HG03103 (cell line): ENCODE measurements at regions not wholly inside any gene's neighbourhood (a gene's known extent, or its start where the extent isn't known, plus 50 kb on each side); places are given as distances from the start of the nearest gene placed in this dataset.
A peak's percentile ranks its signal among the peaks of the same experiment; 100 is the strongest.

Experiments
- ATAC-seq: cut with Tn5 transposase; IDR thresholded peaks from one replicate; pipeline ENCODE4 v1.9.1; 2021; ENCODE audit warnings: low read depth; ENCODE audit not compliant: unreplicated experiment

- ATAC-seq = no peak
These were observed 220.3 kb downstream of the OR13H1 start for GRCh38 chrX:131764216-131764615.

DNA sequence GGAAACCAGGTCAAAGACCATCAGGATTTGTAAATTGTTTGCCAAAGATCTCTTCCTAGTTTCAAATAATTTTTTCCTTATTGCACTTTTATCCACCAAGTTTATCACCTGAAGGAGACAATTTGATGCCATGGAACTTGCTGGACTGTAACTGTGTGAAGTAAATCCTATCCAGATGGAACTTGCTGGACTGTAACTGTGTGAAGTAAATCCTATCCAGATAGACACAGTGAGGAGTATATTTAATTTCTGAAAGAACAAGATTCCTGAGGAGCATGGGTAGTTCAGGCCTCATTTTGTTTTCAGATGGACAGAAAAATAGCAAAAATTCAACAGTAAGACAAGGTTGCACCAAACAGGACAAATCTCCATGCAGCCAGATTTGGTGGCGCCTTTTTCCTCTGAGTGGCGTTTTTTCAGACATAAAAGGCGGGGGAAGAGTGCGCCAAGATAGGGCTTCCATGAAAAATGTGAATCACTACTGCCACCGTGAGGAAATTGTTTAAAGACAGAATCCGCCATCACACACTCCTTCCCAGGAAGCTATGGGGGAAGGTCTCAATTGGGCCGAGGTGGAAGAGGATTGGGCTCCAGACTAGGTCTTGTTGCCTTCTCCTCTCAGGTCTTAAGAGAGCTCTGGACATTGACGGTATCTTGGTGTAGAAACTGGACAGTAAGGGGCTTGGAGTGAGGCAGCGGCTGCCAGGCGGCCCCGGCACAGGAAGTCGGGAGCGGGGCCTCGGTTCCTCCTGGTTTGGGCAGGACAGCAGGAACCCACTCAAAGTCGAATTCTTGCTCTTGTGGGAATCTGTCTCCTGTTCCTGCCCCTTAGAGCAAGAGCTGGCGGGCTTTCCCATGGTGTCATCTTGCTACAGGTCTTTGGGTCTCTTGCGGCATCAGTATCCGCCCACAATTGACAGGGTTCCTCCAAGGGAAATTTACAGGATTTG, 234.7 kb downstream of the OR13H1 start:
- no peak for ATAC-seq

DNA sequence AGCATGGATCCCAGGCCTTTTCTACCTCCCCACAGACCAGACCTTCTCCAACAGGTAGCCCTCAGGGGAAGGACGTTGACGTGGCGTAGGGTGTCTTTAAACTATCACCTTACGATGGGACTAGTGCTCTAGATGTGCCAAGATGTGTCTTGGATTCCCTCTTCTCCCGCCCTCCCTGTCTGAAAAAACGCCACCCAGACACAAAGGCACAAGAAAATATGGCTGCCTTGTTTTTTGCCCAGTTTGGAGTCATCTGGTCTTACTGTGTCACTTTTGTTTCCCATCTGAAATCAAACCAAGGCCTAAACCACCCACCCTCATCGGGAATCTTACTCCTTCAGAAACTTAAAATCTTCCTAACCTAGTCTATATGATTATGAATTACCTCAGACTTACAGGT, 235.4 kb downstream of the OR13H1 start:
- no peak for ATAC-seq

- ATAC-seq = no peak
These were observed 235.9 kb downstream of the OR13H1 start for GRCh38 chrX:131779741-131780140.

DNA sequence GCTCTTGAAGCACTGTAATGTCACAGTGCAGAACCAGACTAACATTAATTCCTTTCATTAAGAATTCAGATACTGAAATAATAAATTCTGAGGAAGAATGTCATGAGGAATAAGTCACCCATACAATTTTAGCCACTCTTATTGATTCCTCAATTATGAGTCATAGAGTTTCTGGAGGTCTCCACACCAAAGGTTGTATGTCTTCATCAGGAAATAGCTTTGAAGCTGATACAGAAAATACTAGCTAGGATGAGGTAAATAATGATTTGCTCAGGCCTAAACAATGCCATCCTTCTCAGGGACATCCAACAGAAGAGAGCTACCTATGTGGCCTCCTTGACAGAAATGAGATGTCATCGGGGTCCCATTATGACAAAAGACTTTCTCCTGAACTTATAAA, 238.8 kb downstream of the OR13H1 start:
- no peak for ATAC-seq

GRCh38 chrX:131783555-131784308, 239.4 kb upstream of the STK26 start:
- no peak for ATAC-seq

GRCh38 chrX:131789664-131790063, 233.4 kb upstream of the STK26 start:
- no peak for ATAC-seq

DNA sequence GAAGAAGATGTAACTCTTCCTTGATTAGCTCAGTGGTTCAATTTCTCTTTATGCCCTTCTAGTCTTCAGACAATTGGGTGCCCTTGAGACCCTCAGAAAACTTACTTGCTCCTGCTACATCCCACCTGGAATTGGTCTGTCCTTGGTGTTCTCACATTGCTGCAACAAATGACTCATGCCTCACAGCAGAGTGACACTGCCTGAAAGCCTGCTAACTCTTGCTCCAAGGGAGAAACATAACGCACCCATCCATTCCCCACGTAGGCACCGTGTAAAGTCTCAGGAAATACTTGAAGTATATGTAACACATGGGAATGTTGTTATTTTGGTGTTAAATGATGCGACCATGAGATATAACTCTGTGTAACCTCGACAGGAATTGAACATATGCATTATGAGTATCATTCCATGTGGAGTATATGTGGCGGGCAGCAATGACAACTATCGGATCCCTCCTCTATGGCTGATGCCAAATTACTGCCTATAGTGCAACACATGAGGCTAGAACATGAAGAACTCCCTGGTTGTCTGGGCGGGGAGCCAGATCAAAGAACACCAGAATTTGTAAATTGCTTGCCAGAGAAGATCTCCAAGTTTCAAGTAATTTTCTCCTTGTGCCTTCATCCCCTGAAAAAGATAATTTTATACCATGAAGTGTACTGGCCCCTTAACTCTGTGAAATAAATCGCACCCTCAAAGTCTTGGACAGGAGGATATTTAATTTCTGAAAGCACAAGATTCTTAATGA, 231.3 kb upstream of the STK26 start:
- ATAC-seq = no peak

GRCh38 chrX:131792356-131792749, 230.7 kb upstream of the STK26 start:
- no peak for ATAC-seq

DNA sequence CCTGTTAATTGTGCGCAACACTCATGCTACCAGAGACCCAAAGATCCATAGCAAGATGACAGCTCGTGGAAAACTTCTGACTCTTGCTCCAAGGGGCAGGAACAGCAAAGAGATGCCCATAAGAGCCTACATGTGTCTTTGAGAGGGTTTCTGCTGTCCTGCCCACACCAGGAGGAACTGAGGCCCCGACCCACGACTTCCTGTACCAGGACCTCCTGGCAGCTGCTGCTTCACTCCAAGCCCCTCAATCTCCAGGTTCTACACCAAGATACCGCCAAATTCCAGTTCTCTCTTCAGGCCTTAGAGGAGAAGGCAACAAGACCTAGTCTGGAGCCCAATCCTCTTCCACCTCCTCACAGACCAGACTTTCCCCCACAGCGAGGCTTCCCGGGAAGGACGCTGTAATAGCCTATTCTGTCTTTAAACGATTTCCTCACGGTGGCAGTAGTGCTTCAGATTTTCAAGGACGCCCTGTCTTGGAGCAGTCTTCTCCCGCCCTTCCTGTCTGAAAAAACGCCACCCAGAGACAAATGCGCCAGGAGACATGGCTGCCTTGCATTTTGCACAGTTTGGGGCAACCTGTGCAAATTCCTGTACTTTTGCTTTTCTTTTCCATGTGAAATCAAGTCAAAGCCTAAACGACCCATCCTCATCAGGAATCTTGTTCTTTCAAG, 230.2 kb upstream of the STK26 start:
- ATAC-seq = no peak

DNA sequence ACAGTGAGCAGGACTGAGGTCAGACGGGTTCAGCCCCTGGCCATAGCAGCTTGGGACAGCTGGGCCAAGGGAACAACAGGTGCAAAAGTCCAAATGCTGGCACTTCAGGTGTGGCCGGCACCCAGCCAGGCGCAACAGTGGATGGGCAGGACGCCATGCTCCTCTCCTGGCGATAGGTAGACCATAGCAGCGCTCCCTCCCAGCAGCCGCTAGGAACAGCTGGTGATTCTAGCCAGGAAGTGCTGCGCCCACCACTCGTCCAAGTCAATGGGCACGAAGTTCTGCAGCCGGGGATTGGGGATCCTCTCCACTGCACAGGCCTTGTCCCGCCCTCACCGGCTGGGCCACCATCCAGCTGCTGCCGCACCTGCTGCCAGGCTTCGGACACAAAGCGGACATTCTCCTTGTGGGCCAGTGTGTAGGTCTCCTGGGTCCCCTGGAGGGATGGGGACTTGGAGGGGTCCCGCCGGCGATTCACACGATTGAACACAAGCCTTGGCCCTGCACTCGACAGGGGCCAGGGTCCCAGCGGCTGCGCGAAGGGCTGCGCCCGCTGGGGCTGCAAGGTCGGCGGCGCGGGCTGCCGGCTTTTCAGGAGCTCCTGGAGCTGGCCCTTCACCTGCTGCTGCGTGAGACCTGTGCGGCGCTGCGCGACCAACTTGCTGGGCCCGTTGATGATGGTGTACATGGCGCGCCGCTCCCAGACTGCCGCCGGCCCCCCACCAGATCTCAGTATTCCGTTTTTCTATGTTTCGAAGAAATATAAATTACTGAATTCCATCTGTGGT, 227.5 kb upstream of the STK26 start:
- no peak for ATAC-seq

- ATAC-seq = no peak
These were observed 222.0 kb upstream of the STK26 start for GRCh38 chrX:131801066-131801465.

DNA sequence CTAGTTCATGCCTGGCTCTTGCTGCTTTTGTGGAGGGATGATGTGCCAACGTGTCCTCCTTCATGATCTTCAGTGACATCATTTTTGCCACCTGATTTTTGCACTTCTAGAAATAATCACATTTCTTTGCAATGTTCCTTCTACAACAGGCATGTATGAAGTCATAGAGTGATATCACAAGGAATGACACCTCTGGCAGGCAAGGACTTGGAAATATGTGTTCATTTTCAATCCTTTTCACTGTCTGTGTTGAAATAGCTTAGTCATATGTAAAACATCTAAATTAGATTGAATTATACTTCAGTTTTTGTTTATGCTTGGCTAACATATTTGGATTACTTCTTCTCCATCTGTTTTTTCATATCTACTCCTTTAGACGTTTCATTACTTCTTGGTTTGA, 221.2 kb upstream of the STK26 start:
- ATAC-seq = no peak

DNA sequence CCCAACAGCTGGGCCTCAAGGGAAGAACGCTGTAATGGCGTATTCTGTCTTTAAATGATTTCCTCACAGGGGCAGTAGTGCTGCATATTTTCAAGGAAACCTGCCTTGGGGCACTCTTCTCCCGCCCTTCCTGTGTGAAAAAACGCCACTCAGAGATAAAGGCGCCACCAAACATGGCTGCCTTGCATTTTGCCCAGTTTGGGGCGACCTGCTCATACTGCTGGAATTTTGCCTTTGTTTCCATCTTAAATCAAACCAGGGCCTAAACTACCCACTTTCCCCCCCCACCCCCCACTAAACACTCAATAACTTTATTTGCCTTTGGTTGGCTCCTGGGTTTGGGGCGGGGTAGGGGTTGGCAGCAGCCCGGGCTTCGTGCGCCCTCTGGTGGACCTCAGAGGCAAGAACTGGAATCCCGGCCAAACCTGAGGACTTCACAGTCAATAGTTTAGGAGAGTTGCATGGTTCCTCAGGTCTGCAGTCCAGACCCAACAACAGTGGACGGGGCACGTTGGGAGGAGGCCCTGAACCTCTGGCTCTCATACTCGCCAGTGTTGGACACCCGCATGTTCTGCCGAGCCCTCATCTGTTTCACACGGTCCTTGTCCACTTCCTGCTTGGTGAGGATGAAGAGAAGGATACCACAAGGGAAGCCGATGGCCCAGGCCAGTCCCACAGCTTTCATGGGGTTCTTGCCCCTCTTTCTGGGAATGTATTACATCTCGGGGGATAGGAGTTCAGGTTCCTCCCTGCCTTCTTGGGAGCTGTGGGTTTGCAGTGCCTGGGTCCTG, 220.1 kb upstream of the STK26 start:
- ATAC-seq = no peak

- peak; percentile 89 for ATAC-seq
These were observed 210.0 kb upstream of the STK26 start for GRCh38 chrX:131812847-131813825.

GRCh38 chrX:131816551-131817136, 206.5 kb upstream of the STK26 start:
- no peak for ATAC-seq

GRCh38 chrX:131818297-131818936, 204.7 kb upstream of the STK26 start:
- ATAC-seq = no peak
